ENCODE measurements at regions not wholly inside any gene's neighbourhood (a gene's known extent, or its start where the extent isn't known, plus 50 kb on each side); places are given as distances from the start of the nearest gene placed in this dataset.

- TF ChIP-seq CTCF (IDR thresholded peaks at IDR 0.05; ENCODE audit: insufficient read depth, low read length, poor library complexity, severe bottlenecking) (no peak), EZH2phosphoT487 (conservative IDR thresholded peaks at IDR 0.05; ENCODE audit: low read length) (no peak)
Observed at GRCh38 chr10:88028654-88029053, 165.2 kb downstream of the PTEN start.

All from SU-DHL-6 (cell line).